Adrenal gland (tissue), 9 donors: ENCODE measurements at regions not wholly inside any gene's neighbourhood (a gene's known extent, or its start where the extent isn't known, plus 50 kb on each side); places are given as distances from the start of the nearest gene placed in this dataset.

Experiments
- DNase-seq, 7 donors: peaks; one replicate each; pipeline ENCODE4 v3.0.0-alpha.2; 2019 to 2020
- H3K27ac ChIP-seq, 5 donors: fragments of 200-600 bp; sonication (generic) in 4 of 5; 1 replicate in 3 of 5; 2 replicates in 2 of 5; pipeline versions ENCODE4 v1.5.1 to v1.8.0; 2016 to 2020; ENCODE audit warnings: mild to moderate bottlenecking in 1 of 5
- H3K27me3 ChIP-seq: fragments of 200-600 bp; 2 replicates; pipeline ENCODE4 v1.8.0; 2021
- H3K36me3 ChIP-seq, 2 donors: fragments of 200-600 bp; replicated peaks in 1 of 2; 1 replicate in 1 of 2; 2 replicates in 1 of 2; pipeline versions ENCODE4 v1.5.1 to v1.8.0; 2018 to 2022
- H3K4me1 ChIP-seq, 2 donors: fragments of 200-600 bp; replicated peaks in 1 of 2; 1 replicate in 1 of 2; 2 replicates in 1 of 2; pipeline versions ENCODE4 v1.5.1 to v1.8.0; 2018 to 2021
- H3K4me3 ChIP-seq, 4 donors: fragments of 200-600 bp; sonication (generic) in 3 of 4; one replicate each; pipeline ENCODE4 v1.5.1; 2016 to 2018
- H3K9me3 ChIP-seq, 3 donors: fragments of 200-600 bp; sonication (generic) in 1 of 3; replicated peaks in 1 of 3; 1 replicate in 2 of 3; 2 replicates in 1 of 3; pipeline versions ENCODE4 v1.5.1 to v1.8.0; 2016 to 2021
- CTCF ChIP-seq, 6 experiments: fragments of 450-650 bp in 4 of 6; fragments of 200-600 bp in 2 of 6; sonication (generic) in 1 of 6; IDR thresholded peaks; 1 replicate in 5 of 6; 2 replicates in 1 of 6; pipeline versions ENCODE4 v1.5.1 to v1.8.0; 2016 to 2021; ENCODE audit warnings: antibody characterized with exemption in 6 of 6, mild to moderate bottlenecking in 2 of 6, moderate library complexity in 1 of 6
- POLR2A ChIP-seq, 2 donors: fragments of 450-650 bp; IDR thresholded peaks; one replicate each; pipeline ENCODE4 v1.6.1; 2017; ENCODE audit warnings: antibody characterized with exemption in 2 of 2, mild to moderate bottlenecking in 2 of 2, moderate library complexity in 1 of 2
- WGBS, 4 donors: extraction: QIAGEN DNeasy Blood & Tissue Kit in 2 of 4; methylation state at CpG; one replicate each; pipeline versions ENCODE4 v1.1.5 to v1.1.7; 2013 to 2017; 5-methylcytosine and 5-hydroxymethylcytosine counted together
- intact Hi-C, 2 donors: fragments of 100-400 bp; cut with DNase I; formaldehyde crosslinking; loops; one replicate each; pipeline versions ENCODE4 v1.14.1 to v1.15.0; 2022 to 2023
- donor health status: healthy with polysubstance abuse.
- donor health status: Bipolar disorder and iron deficiency.
- donor health status: DM: yes; HTN: yes; CAD: no.
- donor health status: DM: no; HTN: no; CAD: no.
- donor health status: DM: no; HTN: no; CAD: no.

DNA sequence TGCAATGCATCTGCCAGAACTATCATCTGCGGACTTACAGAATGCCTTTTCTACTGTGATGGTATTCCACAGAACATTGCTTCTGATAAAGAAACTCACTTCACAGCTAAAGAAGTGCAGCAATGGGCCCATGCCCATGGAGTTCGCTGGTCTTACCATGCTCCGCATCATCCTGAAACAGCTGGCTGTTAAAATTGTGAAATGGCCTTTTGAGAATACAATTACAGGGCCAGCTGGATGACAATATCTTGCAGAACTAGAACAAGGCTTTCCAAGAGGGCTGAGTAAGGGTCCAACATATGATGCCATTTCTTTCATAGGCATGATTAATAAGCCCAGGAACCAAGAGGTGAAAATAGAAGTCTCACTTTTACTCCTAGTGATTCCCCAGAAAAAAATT is 104.1 kb upstream of the ADCY1 start:
- intact Hi-C loops: no loop called here
- Histone ChIP-seq H3K36me3 (no peaks in the 10 kb centered on the region), H3K27ac (no peak overlapping the region), H3K9me3 (no peaks in the 10 kb centered on the region), H3K27me3 (no peaks in the 10 kb centered on the region), H3K4me1 (no peaks in the 10 kb centered on the region), H3K4me3 (no peak overlapping the region)
- DNase-seq: no peak
- 88 to 100% (median 93%) methylated on average over 3 of the region's 3 CpGs for WGBS, 4 donors
- no peak for TF ChIP-seq CTCF (IDR thresholded peaks at IDR 0.05)
- no peak for TF ChIP-seq POLR2A (IDR thresholded peaks at IDR 0.05)

GRCh38 chr7:45479781-45480180 is 94.4 kb upstream of the ADCY1 start:
- no peak overlapping the region for H3K27ac ChIP-seq
- TF ChIP-seq CTCF (IDR thresholded peaks at IDR 0.05) (no peak), POLR2A (IDR thresholded peaks at IDR 0.05) (no peak)
- H3K4me1 ChIP-seq: no peaks in the 10 kb centered on the region
- 67 to 77% (median 69%) methylated on average over 3 of the region's 3 CpGs for WGBS, 4 donors
- H3K27me3 ChIP-seq: no peaks in the 10 kb centered on the region
- intact Hi-C loops: no loop called here
- no peak for DNase-seq
- H3K36me3 ChIP-seq: no peaks in the 10 kb centered on the region
- H3K4me3 ChIP-seq: no peak overlapping the region
- H3K9me3 ChIP-seq: no peaks in the 10 kb centered on the region

DNA sequence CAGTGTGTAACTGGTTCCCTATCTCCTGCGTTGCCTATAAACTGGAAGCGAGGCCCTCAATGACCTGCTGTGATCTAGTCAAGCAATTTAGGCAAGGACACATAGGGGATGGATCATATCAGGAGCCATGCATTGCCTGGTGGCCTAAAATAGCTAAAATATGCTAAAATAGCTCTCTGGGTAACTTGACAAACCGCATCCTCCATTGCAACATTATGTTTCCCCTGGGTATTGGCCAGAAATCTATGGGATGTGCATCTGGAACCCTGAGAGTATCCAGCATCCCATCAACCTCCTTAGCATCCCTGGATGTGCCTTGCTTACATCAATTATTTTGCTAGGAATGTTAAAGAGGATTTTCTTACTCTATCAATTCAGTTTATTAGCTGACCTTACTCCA is 91.7 kb upstream of the ADCY1 start:
- intact Hi-C loops: no loop called here
- Histone ChIP-seq H3K4me1 (no peaks in the 10 kb centered on the region), H3K4me3 (no peak overlapping the region), H3K9me3 (no peaks in the 10 kb centered on the region), H3K27ac (no peak overlapping the region), H3K36me3 (no peaks in the 10 kb centered on the region), H3K27me3 (no peaks in the 10 kb centered on the region)
- TF ChIP-seq CTCF (IDR thresholded peaks at IDR 0.05) (no peak), POLR2A (IDR thresholded peaks at IDR 0.05) (no peak)
- no peak for DNase-seq
- 67 to 84% (median 75%) methylated on average over 3 of the region's 3 CpGs for WGBS, 4 donors

DNA sequence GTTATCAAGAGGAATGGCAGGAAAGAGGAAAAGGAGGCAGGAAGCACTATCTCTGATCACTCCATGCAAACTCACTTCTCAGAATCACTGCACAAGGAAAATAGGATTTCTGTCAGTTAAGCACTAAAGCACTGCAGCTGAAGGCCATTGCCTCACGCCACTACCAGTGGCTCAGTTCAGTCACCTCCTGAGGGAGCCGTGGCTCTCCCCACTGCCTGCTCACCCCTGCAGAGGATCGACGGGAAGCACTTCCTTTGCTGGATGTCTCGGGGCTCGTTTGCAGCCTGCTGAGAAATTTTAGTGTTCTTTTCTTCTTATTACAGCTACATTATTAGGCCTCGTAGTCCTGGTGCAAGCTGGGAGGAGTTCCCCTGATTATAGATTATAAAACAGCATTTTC is 90.1 kb upstream of the ADCY1 start:
- no peaks in the 10 kb centered on the region for H3K9me3 ChIP-seq
- no peak for TF ChIP-seq POLR2A (IDR thresholded peaks at IDR 0.05)
- no peak for TF ChIP-seq CTCF (IDR thresholded peaks at IDR 0.05)
- no peak overlapping the region for H3K4me3 ChIP-seq
- H3K4me1 ChIP-seq: no peaks in the 10 kb centered on the region
- H3K36me3 ChIP-seq: no peaks in the 10 kb centered on the region
- intact Hi-C loops: no loop called here
- no peak overlapping the region for H3K27ac ChIP-seq
- 18 to 28% (median 27%) methylated on average over 7 of the region's 7 CpGs for WGBS, 4 donors
- no peaks in the 10 kb centered on the region for H3K27me3 ChIP-seq
- no peak for DNase-seq
